RKO (cell line): ENCODE measurements at regions not wholly inside any gene's neighbourhood (a gene's known extent, or its start where the extent isn't known, plus 50 kb on each side); places are given as distances from the start of the nearest gene placed in this dataset.
"Not testable (repeated sequence)": the region's sequence is repeated elsewhere in the genome, so short reads cannot be mapped to it uniquely, and the experiment has no call there.

ENCODE experiments used
- DNase-seq: peaks from one replicate; pipeline ENCODE4 v3.0.0-alpha.2; 2016; ENCODE audit warnings: low spot score

GRCh38 chr5:174555726-174556125 lies 168.7 kb upstream of the MSX2 start:
- DNase-seq: no peak

DNA sequence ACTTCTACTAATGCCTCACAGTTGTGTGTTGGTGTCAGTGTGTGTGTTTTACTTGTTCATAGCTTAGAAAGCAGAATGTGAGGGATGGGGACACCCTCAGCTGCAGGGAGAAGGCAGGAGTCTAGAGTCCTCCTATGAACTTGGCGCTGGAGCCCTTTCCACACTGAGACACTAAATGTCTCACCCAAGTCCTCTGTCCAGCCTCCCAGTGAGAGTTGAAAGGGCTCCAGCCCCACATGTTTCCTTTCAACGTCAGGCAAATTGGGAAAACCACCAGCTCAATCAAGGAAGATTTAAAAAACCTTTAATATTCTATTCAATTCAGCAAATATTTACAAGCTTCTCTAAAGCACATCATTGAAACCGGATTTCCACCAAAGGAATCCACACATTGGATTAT lies 167.6 kb upstream of the MSX2 start:
- no peak for DNase-seq

- DNase-seq: no peak
Observed at GRCh38 chr5:174558190-174558589, 166.2 kb upstream of the MSX2 start.

DNA sequence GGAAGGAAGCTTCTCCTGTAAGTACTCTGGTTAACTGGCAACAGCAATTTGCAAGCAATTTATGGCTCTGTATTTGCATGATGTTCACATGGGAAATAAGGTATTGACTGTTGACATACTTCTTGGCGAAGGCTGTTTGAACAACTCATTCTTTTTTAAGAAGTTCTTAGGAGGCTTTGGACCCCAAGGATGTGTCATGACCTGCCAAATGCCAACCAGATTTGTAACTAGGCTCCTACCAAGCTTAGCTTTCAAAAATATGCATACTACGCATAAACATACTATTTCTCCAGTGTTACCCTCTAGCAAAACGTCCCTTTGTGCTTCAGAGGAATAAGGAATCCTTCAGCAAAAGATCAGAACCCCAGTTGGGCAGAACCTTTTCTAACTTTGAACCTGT lies 165.2 kb upstream of the MSX2 start:
- peak; percentile 5 for DNase-seq

DNA sequence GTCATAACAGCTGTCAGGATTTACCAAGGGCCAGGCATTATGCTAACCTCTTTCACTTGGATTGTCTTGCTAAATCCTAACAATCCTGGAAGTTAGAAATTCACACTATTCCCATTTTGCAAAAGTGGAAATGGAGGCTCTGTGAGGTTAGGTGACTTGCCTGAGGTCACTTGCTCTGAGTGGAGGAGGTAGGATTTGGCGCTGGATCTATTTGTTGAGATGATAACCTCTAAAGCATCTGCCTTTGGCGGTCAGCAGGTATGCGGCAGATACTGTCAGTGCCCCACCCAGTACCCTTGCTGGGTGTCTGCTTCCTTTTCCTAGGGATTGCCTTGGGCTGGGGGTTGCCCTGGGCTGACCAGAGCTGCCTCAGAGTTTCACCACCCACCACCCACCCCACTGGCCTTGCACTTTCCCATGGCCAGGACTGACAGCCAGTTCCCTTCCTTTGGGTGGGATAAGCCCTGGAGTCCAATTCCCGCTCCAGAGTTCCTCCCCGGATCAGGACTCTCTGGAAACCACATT lies 164.8 kb upstream of the MSX2 start:
- DNase-seq: no peak

GRCh38 chr5:174560861-174561260 lies 163.5 kb upstream of the MSX2 start:
- no peak for DNase-seq

DNA sequence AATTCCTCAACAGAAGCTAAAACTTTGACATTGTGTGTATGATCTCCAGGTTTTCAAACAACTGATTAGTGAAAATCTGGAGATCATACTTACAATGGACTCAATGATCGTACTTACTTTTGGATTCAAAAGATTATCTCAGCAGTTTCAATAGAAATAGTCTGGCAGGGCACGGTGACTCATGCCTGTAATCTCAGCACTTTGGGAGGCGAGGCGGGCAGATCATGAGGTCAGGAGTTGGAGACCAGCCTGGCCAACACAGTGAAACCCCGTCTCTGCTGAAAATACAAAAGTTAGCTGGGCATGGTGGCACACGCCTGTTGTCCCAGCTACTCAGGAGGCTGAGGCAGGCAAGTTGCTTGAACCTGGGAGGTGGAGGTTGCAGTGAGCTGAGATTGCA lies 161.3 kb upstream of the MSX2 start:
- not testable (repeated sequence) for DNase-seq

DNA sequence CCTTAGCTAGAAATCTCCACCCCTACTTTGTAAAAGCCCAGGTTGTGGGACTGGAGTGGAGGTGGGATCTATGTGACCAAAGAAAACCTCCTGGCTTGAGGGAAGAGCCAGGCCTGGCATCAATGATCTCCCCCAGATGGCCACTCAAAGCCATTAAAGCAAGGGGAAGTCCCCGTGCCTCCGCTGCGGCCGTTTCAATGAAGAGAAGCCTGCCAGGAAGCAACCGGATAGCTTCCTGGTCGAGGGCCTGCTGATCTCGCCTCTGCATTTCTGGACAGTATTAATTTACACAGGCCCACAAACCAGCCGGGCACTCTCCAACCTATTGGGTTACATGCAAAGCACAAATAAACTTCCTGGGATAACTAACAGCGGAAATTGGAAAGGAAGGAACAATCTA lies 160.5 kb upstream of the MSX2 start:
- DNase-seq: no peak

GRCh38 chr5:174567506-174568141 lies 156.8 kb upstream of the MSX2 start:
- no peak for DNase-seq

DNA sequence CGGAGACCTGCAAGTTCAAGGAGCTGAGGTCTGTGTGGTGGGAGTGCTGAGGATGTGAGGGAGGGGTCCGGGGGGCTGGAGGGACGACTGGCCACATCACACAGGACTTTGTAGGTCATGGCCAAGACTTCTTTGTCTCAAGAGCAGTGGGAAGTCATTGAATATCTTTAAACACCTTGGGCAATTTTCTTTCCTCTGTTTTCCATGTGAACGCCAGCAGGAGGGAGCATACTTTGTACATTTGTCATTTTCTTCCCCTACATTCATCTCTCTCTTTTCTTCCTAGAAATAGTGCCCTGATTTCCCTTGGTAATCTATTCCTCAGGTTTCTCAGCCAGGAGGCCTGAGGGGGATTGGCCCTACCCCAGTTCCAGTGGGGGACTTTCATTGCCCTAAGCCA lies 153.7 kb upstream of the MSX2 start:
- DNase-seq: no peak

DNA sequence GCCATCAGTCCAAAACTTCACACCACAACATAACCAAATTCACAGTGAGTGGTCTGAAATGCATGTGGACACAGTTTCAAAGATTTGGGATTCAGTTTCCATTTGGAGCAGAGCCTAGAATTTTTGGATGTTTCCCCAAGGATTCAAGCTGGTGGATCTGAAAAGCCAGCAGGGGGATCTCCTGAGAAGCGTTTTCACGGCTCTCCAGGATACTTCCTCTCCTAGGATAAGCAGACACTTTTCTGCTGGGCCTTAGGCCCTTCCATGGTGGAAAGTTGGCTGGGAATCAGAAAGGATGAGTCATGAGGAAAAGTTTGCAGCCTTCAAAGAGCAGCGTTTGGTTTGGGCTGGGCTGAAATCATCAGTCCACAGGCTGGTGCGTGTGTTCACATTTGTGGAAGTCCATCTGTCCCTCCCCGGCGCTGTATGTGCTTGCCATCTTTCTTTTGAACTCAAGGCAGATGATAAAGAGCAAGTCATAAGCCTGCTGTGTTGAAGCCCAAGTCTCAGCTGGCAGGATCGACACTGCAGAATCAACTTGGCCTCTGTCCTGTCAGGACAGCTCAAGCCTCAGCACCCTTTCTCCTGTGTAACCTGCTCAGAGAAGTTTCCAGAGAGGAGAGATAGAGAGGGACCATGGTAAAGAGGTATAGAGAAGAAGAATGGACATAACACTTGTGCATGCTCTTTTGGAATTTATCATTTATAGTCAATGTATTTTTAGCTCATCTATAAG lies 152.6 kb upstream of the MSX2 start:
- peak; percentile 69 for DNase-seq

DNA sequence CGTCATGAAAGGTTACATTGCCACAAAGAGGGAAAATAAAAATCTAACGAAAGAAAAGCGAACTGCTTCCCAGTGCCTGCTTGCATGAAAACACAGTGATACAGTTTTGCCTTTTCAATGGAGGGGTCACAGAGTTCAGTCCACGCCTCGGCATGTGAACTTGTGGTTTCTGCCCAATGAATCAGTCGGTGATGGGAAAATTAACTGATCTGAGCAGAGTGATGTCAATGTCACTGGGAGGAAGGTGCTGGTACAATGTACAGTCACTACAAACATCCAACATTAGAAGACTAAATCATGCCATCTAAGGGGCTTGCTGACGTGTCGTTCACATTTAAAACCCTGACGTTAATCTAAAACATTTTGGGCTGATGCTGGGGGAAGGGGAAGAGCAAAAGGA lies 151.8 kb upstream of the MSX2 start:
- DNase-seq: no peak

- no peak for DNase-seq
Observed at GRCh38 chr5:174573221-174573994, 151.0 kb upstream of the MSX2 start.

DNA sequence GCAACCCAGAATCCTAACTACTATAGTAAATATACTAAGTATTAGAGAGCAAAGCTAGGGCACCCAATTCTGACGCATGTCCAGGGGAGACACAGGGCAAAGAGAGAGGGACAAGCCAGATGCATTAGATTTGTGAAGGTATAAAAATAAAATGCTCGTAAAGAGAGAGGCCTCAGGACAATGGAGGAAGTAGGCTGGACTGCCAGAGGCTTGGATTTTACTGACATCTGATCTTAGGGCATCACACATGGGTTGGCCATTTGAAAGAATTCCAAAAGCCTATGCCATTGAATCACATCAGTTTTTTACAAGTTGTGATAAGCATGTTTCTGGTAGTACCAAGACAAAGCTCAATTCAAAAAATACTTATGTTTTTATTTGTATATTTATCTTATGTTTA lies 149.3 kb upstream of the MSX2 start:
- no peak for DNase-seq

DNA sequence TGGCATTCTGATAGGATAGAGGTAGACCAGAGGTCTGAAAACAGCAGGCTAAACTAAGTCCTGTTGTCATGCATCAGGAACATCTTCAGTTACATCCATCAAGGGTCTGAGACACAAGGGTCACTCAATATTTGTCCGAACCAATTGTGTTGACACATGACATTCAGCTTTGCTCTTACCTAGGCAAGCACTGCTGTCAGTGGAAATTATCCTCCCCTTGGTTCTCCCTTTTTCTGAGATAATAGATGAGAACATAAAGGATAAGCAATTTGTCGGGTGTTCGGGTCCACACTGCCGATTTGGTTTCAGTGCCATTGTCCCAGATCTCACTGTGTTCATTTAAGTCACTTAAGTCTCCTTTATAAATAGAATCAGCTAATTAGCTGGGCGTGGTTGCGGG lies 148.3 kb upstream of the MSX2 start:
- no peak for DNase-seq

DNA sequence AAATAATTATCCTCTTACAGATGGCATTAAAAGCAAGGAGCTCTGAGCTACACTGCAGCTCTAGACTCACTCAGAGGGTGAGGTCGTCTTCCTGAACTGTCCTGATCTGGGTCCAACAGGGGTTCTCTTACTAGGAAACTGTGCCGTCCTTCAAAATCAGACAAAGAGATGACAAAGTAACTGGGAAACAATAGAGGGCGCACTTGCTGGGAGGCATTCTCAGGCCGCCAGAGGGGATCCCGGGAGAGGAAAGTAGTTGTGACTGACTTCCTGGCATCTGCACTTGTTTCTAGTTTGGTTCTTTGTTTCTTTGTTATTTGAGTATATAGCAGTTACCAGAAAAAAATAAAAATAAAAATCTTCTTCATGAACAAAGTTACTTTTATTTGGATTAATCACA lies 142.9 kb upstream of the MSX2 start:
- peak; percentile 47 for DNase-seq

DNA sequence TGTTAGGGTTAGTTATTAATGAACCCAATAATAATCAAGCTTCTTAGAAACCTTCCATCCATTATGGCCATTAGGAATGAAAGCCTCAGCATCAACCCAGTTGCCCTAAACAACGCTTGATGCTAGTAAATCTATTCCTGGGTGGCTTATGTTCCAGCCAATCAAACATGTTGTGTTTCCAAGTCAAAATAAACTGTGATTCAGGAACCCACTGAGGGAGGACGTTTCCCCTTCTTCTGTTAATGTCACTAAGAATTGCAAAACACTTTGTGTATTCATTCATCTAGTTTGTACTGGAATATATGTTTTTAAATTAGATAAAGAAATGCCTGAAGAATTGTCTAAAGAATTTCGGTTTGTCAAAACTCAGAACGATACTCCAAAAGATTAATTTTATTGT lies 142.5 kb upstream of the MSX2 start:
- DNase-seq: no peak

GRCh38 chr5:174583071-174583470 lies 141.3 kb upstream of the MSX2 start:
- DNase-seq: no peak

- no peak for DNase-seq
Observed at GRCh38 chr5:174585472-174585871, 138.9 kb upstream of the MSX2 start.

DNA sequence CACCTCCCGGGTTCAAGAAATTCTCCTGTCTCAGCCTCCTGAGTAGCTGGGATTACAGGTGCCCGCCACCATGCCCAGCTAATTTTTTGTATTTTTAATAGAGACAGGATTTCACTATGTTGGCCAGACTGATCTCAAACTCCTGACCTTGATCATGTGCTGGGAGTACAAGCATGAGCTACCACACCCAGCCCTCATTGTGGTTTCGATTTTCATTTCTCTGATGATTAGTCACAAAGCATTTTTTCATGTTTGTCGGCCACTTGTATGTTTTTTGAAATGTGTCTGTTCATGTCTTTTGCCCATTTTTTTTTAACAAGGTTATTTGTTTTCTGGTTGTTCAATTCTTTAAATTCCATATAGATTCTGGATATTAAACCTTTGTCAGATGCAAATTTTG lies 138.2 kb upstream of the MSX2 start:
- DNase-seq: not testable (repeated sequence)

GRCh38 chr5:174589011-174589410 lies 135.4 kb upstream of the MSX2 start:
- no peak for DNase-seq

GRCh38 chr5:174589599-174589998 lies 134.8 kb upstream of the MSX2 start:
- no peak for DNase-seq

DNA sequence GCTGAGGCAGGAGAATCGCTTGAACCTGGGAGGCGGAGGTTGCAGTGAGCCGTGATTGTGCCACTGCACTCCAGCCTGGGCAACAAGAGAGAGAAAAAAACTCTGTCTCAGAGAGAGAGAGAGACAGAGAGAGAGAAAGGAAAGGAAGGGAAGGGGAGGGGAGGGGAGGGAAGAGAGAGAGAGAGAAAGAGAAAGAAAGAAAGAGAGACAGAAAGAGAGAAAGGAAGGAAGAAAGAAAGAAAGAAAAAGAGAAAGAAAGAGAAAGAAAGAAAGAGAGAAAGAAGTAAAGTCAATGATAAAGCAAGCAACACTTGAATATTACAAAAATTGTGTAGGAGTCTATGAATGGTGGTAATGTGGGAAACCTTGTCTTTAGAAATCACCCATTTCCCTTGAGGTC lies 133.6 kb upstream of the MSX2 start:
- no peak for DNase-seq
